Upper lobe of left lung (tissue), 4 donors: ENCODE measurements at regions not wholly inside any gene's neighbourhood (a gene's known extent, or its start where the extent isn't known, plus 50 kb on each side); places are given as distances from the start of the nearest gene placed in this dataset.
"Not testable (repeated sequence)": the region's sequence is repeated elsewhere in the genome, so short reads cannot be mapped to it uniquely, and the experiment has no call there.

ENCODE experiments used
- EP300 ChIP-seq, 4 donors: sonication (generic); formaldehyde crosslinking; IDR thresholded peaks; one replicate each; pipeline ENCODE4 v1.5.1; 2017; ENCODE audit warnings: antibody characterized with exemption in 4 of 4, control low read depth in 2 of 4
- POLR2A ChIP-seq, 4 donors: fragments of 450-650 bp; IDR thresholded peaks; one replicate each; pipeline ENCODE4 v1.5.1; 2016 to 2017; ENCODE audit warnings: antibody characterized with exemption in 4 of 4, mild to moderate bottlenecking in 2 of 4
- TF ChIP-seq, protein P1 (sequence below), 6 experiments: fragments of 450-650 bp in 4 of 6; fragments of 200-600 bp in 2 of 6; sonication (generic) in 2 of 6; IDR thresholded peaks; one replicate each; pipeline ENCODE4 v1.5.1; 2016 to 2019; ENCODE audit warnings: antibody characterized with exemption in 6 of 6

DNA sequence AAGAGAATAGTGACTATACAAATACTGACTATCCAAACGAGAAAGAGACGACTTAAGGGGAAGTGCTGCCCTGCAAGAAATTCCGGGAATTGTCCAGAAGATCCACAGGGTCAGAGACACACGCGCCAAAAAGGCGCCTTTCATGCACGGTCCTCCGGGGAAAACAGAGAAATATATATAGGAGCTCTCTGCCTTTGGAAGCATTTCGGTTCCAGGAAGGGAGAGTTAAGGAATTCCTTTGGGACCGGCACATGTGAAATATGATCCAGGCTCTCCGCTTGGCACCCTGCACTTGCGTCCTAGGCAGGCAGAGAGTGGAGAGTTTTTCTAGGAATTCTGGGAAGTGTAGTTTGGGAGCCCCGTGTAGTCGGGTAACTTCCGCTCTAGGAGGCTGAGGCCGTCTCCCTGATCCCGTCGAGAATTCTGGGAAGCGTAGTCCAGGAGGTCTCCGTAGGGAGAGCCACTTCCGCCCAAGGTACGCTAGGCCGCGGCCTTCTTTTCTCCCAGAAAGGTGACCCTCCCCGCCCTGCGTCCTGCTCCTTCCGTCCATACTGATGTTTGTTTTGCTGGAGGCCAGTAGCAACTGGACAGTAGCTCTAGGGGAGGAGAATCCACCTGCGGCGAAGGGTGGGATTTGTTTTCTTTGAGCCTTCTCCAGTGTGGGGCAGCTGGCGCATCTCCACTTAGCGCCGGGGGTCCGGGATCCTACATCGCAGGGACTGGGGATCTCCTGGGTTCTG, 69.4 kb upstream of the GPR39 start:
- peak in 1 of 4 donors; percentile 57 for TF ChIP-seq POLR2A (IDR thresholded peaks at IDR 0.05)
- TF ChIP-seq, protein P1, sequence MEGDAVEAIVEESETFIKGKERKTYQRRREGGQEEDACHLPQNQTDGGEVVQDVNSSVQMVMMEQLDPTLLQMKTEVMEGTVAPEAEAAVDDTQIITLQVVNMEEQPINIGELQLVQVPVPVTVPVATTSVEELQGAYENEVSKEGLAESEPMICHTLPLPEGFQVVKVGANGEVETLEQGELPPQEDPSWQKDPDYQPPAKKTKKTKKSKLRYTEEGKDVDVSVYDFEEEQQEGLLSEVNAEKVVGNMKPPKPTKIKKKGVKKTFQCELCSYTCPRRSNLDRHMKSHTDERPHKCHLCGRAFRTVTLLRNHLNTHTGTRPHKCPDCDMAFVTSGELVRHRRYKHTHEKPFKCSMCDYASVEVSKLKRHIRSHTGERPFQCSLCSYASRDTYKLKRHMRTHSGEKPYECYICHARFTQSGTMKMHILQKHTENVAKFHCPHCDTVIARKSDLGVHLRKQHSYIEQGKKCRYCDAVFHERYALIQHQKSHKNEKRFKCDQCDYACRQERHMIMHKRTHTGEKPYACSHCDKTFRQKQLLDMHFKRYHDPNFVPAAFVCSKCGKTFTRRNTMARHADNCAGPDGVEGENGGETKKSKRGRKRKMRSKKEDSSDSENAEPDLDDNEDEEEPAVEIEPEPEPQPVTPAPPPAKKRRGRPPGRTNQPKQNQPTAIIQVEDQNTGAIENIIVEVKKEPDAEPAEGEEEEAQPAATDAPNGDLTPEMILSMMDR (IDR thresholded peaks at IDR 0.05) = not testable (repeated sequence)
- TF ChIP-seq EP300 (IDR thresholded peaks at IDR 0.05) = not testable (repeated sequence)
